Activated T-cell treated with anti-CD3 and anti-CD28 coated beads, Interleukin-2, amount 50 U/mL, for 4 hours (primary cell): ENCODE measurements at regions not wholly inside any gene's neighbourhood (a gene's known extent, or its start where the extent isn't known, plus 50 kb on each side); places are given as distances from the start of the nearest gene placed in this dataset.
A peak's percentile ranks its signal among the peaks of the same experiment; 100 is the strongest.

Experiments
- ATAC-seq, 2 donors: fragments of 200-7000 bp; cut with Tn5 transposase; one replicate each; pipeline ENCODE4 v1.10.0; 2021
- DNase-seq: peaks from one replicate; pipeline ENCODE4 v3.0.0-alpha.2; 2020
- H3K27me3 Mint-ChIP-seq: one replicate; pipeline ENCODE4 v1.8.0; 2021; ENCODE audit warnings: low read depth, mixed read lengths
- H3K36me3 Mint-ChIP-seq: one replicate; pipeline ENCODE4 v1.8.0; 2022; ENCODE audit warnings: mixed read lengths; ENCODE audit not compliant: insufficient read depth
- H3K4me1 Mint-ChIP-seq: one replicate; pipeline ENCODE4 v1.8.0; 2021; ENCODE audit warnings: low read depth, mixed read lengths
- H3K4me3 Mint-ChIP-seq: one replicate; pipeline ENCODE4 v1.8.0; 2021; ENCODE audit warnings: mild to moderate bottlenecking, moderate library complexity, mixed read lengths
- H3K9me3 Mint-ChIP-seq: one replicate; pipeline ENCODE4 v1.8.0; 2021; ENCODE audit warnings: mixed read lengths

DNA sequence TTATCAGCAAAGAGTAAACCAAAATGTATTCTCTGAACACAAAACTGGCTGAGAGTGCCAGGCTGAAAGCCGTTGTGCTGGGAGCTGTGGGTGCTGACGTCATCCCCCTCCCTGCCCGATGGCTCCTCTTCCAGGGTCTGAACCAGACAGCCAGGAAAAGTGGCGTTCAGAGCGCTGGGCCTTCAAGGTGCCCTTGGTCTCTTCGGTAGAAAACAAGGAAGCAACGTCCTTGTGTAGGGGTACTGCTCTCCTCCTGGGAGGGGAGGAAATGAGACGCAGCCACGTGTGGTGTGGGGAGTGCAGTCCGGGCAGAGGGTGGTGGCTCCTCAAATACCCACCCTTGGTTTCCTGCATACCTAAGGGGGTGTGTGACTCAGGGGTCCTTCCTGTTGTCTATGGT is 394.7 kb downstream of the SEC14L1 start:
- Mint-ChIP-seq H3K27me3 (peaks cover 9% of the 10 kb centered on the region), H3K4me3 (no peak overlapping the region), H3K36me3 (no peaks in the 10 kb centered on the region), H3K4me1 (peaks cover 6% of the 10 kb centered on the region), H3K9me3 (peaks cover 5% of the 10 kb centered on the region)
- DNase-seq (no peak), ATAC-seq (peak in 1 of 2 donors; percentile 38)

DNA sequence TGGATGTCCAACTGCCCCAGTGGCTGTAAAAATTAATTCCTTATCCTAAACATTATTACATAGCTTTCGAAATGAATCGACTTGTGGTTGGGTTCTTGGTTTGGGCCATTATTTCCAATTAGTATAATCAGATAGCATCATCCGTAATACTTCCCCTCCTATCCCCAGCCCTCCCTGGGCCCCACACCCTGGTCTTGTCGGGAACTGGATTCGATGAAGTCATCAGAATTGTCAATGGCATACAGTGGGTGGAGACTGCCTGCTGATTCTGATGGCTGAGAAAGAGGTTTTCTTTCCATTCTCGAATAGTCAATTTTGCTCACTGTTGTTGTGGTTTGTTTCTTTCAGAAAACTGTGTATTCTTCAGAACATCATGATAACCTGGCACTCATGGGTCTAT is 395.1 kb downstream of the SEC14L1 start:
- Mint-ChIP-seq H3K27me3 (peaks cover 6% of the 10 kb centered on the region), H3K9me3 (peaks cover 5% of the 10 kb centered on the region), H3K36me3 (no peaks in the 10 kb centered on the region), H3K4me3 (no peak overlapping the region), H3K4me1 (peaks cover 6% of the 10 kb centered on the region)
- ATAC-seq (no peak), DNase-seq (no peak)

DNA sequence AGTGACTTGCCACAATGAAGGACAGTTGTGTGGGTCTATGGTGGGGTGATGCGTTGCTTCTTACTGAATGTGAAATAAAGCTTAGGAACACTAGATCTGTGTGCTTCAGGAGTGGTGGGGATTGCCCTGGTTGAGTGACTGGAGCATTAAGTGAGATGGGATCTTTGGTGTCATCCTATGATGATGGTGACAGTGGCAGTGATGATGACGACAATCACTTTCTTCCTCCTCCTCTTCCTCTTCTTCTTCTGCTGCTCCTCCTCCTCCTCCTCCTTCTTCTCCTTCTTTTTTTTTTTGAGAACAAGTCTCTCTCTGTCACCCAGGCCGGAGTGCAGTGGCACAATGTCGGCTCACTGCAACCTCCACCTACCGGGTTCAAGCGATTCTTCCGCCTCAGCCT is 396.8 kb downstream of the SEC14L1 start:
- Mint-ChIP-seq H3K4me3 (no peak overlapping the region), H3K27me3 (peaks cover 9% of the 10 kb centered on the region)
- no peak for ATAC-seq

DNA sequence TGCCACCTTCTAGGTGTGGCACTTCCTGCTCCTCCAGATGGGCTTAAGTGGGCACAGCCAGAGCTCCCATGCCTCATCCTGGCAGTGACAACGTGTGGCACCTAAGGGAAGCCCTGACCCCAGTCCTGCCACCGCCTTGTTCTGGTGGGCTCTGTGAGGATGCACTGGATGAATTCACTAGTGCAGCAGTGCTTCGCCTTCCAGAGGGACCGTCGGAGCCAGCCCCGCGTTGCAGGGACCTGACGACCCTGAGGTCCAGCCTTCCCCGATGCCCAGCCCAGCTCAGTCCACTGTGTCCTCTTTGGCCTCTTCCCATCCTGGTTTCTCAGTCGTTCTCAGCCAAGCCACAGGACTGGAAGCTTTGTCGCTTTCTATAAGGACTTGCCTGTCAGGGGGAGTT is 399.8 kb downstream of the SEC14L1 start:
- ATAC-seq (no peak), DNase-seq (no peak)
- H3K4me1 Mint-ChIP-seq, result peaks cover 4% of the 10 kb centered on the region
- H3K9me3 Mint-ChIP-seq, result no peaks in the 10 kb centered on the region
- no peaks in the 10 kb centered on the region for H3K36me3 Mint-ChIP-seq
- H3K4me3 Mint-ChIP-seq, result no peak overlapping the region
- H3K27me3 Mint-ChIP-seq, result peaks cover 9% of the 10 kb centered on the region

More for the DNA sequence above, 396.8 kb downstream of the SEC14L1 start:
- Mint-ChIP-seq H3K9me3 (peaks cover 5% of the 10 kb centered on the region), H3K4me1 (peaks cover 6% of the 10 kb centered on the region), H3K36me3 (no peaks in the 10 kb centered on the region)
- no peak for DNase-seq

DNA sequence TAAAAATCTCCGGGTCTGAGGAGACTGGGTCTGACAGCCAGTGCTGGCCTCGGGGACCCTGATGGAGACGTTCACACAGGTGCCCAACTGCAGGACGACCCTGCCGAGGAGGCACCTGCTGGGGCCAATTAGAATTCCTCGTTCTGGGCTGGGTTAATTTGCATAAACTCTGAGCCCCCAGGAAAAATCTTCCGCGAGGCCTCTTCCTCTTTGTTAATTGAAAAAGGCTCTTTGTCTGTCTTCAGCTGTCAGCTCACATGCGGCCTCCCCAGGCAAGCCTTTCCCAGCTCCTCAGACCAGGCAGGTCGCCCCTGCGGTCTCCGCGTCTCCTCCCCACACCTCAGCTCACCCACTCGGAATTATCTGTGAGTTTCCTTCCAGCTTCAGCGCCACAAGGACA is 400.2 kb downstream of the SEC14L1 start:
- Mint-ChIP-seq H3K4me1 (peaks cover 2% of the 10 kb centered on the region), H3K27me3 (peaks cover 9% of the 10 kb centered on the region), H3K36me3 (no peaks in the 10 kb centered on the region), H3K4me3 (no peak overlapping the region), H3K9me3 (no peaks in the 10 kb centered on the region)
- DNase-seq (no peak), ATAC-seq (no peak)

DNA sequence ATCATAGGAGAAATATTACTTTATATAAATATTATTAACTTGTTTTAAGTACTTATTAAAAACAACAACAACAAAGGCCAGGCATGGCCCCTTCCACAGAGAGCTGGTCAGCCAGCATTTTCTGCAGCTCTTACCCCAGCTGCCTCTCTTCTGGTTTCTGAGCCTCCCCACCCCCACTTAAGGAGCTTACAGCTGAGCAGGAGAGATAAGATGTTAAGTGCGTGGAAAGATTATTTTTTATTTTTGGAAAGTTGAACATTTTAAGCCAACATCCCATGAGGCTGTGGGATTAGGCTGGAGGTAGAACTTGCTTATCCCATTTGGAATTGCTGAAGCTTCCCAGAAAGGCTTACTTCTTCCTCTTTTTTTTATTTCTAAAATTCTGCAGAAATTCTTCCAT is 401.2 kb downstream of the SEC14L1 start:
- no peak for DNase-seq
- no peaks in the 10 kb centered on the region for H3K36me3 Mint-ChIP-seq

DNA sequence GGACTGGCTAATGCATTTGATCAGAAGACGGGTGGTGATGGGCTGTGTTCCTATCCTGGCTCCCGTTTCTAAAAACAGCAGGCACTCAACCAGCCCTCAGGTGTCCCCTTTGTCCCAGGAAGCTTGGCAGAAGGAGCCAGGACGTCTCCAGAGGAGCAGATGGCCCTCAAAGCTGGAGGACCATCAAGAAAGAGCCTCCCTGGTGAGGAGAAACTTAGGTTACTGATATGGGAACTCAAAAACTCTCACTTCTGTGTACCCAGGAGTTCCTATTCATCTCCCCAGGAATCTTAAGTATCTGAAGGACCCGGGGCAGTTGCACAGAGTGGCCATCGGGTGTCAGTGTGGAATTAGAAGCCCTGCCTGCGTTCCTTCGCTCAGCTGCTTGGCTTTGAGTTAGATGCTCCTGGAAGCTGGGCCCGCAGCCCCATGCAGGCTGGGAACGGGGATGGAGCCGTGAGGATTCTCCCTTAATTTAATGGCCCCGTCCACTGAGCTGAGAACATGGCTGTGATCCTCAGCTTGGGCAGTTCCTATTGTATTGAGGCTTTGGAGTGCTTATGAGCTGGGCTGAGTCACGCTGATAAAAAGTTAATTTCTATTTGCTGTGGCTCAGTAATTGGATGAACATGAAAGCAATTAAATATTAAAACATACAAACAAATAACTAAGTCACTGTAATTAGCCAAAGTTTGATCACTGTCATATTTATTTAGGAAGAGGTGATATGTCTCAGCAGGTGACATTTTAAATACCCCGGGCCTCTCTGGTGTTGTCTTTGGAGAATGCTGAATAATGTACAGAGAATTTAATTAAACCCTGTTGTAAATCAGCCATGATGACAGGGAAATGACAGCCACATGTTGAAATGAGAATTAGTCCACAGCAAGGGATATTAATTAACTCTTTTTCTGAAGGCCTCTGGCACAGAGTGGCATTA is 402.1 kb downstream of the SEC14L1 start:
- DNase-seq, result peak; percentile 43
- no peaks in the 10 kb centered on the region for H3K36me3 Mint-ChIP-seq
- peaks cover 6% of the 10 kb centered on the region for H3K27me3 Mint-ChIP-seq
- no peaks in the 10 kb centered on the region for H3K4me1 Mint-ChIP-seq
- ATAC-seq, result peak; percentile 73 to 87
- H3K4me3 Mint-ChIP-seq, result no peak overlapping the region
- no peaks in the 10 kb centered on the region for H3K9me3 Mint-ChIP-seq

More for the DNA sequence above, 401.2 kb downstream of the SEC14L1 start:
- Mint-ChIP-seq H3K9me3 (no peaks in the 10 kb centered on the region), H3K27me3 (peaks cover 9% of the 10 kb centered on the region), H3K4me1 (no peaks in the 10 kb centered on the region), H3K4me3 (no peak overlapping the region)
- no peak for ATAC-seq

DNA sequence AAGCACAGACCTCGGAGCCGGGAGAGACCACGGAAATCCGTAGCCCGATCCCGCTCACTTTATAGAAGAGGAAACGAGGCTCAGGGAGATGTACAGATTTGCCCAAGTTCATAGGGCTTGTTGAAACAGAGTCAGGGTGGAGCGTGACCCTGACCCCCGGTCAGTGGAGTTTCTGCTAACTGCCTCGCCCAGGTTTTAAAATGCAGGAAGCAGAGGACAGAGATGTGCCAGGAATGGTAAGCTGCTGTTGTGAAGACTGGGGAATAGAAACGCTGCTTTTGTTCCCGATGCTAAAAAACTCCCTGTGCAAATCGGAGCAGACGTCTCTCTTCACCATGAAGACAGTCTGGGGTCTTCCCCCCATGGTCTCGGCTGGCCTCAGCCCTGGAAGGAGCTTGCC is 403.0 kb downstream of the SEC14L1 start:
- H3K27me3 Mint-ChIP-seq, result peaks cover 5% of the 10 kb centered on the region
- no peak for DNase-seq
- H3K9me3 Mint-ChIP-seq, result no peaks in the 10 kb centered on the region
- no peaks in the 10 kb centered on the region for H3K4me1 Mint-ChIP-seq
- no peak overlapping the region for H3K4me3 Mint-ChIP-seq
- no peak for ATAC-seq
- no peaks in the 10 kb centered on the region for H3K36me3 Mint-ChIP-seq

DNA sequence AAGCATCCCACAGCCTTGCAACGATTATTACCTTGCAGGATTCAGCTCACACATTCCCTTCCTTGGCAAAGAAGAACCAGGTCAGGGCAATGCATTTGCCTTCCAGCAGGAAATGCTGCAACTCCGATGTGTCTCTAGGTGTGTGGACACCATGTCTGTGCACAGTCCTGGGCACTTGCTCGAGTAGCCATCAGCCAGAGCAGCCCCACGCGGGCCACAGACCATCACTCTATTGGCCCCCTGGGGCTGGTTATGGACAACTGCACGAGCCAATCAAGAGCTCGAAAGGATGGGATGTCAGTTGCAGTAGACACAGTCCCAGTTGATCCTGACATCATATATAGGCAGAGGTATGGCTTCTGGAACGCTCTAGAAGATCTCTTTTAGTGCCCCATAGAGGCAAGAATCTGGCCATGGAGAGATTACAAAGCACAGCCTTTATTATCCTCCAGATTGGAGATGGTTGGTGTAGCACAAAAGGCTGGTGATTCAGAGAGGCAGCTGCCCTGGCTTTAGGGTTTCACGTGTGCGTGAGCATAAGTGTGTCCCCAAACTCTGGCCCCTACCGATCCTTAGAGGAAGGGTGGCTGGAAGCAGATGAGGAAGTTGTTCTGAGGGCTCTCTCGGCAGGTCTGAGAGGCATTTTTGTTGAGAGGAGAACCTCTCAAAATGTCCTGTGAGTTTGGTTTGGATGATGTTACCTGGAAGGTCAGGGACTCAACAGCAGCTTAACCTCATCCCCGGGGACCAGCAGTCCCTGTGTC is 403.8 kb downstream of the SEC14L1 start:
- no peaks in the 10 kb centered on the region for H3K4me1 Mint-ChIP-seq
- DNase-seq (no peak), ATAC-seq (no peak)
- H3K9me3 Mint-ChIP-seq, result no peaks in the 10 kb centered on the region
- peaks cover 5% of the 10 kb centered on the region for H3K27me3 Mint-ChIP-seq
- H3K36me3 Mint-ChIP-seq, result no peaks in the 10 kb centered on the region
- no peak overlapping the region for H3K4me3 Mint-ChIP-seq

DNA sequence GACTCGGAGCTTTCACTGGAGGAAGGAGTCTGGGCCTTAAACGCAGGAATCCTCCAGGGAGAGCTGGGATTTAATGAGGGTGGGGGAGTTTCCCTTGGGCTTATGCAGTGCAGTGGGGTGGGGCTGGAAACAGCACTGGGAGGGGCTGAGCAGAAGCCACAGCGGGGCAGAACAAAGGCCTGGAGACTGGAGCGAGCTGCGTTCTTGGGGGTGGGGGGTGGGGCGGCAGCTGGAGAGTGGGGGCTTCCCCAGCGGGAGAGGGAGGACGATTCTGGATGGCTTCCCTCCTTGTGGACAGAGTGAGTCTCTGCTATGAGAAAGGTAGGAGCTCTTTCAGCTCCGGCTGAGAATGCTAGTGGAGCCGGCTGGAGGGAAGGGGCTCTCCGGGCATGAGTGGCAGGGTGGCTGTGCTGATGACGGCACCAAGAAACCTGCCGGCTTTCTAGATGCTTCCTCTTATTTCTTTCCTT is 406.0 kb downstream of the SEC14L1 start:
- H3K27me3 Mint-ChIP-seq, result no peaks in the 10 kb centered on the region
- H3K4me1 Mint-ChIP-seq, result no peaks in the 10 kb centered on the region
- no peaks in the 10 kb centered on the region for H3K36me3 Mint-ChIP-seq
- DNase-seq, result no peak
- H3K4me3 Mint-ChIP-seq, result no peak overlapping the region
- no peak for ATAC-seq
- H3K9me3 Mint-ChIP-seq, result no peaks in the 10 kb centered on the region

DNA sequence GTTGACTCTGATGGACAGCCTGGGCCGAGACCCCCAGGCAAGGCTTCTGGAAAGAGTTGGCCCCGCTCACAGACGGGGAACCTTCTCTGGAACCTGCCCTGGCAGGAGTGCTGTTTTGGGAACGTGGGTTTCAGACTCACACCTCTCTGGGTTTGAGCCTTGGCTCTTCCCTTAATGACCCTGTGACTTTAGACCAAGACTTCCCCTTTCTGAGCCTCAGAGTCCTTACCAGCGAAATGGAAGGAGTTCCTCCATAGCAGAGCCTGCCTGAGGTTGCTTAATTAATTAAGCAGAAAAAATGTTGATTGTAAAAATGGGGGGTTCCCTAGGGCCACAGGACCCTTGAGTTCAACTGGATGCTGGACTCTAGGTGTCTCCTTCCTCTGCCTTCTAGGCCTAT is 408.2 kb downstream of the SEC14L1 start:
- Mint-ChIP-seq H3K36me3 (no peaks in the 10 kb centered on the region), H3K9me3 (no peaks in the 10 kb centered on the region), H3K4me3 (no peak overlapping the region), H3K27me3 (no peaks in the 10 kb centered on the region), H3K4me1 (no peaks in the 10 kb centered on the region)
- DNase-seq (no peak), ATAC-seq (no peak)

DNA sequence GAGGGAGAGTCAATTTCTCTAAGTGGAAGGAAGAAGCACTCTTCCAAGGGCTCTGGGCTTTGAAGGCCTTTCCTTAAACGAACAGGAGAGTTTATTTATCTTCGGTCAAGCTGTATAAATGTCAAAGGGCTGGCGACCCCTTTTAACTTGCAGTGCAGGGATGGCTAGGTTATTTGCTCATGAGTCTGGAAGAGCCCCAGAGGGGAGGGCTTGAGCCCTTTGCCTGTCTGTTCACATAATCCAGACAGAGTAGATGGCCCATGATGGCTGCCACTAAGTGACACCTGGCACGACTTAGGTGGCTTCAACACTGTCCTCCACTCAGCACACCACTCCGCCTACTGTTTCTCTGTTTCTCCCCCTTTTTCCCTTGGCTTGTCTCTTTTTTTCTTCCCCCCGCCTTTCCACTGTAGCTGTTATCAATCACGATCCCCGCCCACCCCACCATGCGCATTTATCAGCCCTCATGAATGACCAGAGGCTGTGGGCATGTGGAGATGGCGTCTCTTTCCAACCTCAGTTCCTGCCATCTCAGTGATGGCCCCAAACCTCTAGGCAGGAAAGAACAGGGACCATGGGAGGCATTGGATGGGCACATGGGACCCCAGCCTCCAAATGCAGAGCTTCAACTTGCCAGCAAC is 408.7 kb upstream of the TNRC6C start:
- H3K9me3 Mint-ChIP-seq, result no peaks in the 10 kb centered on the region
- ATAC-seq, result no peak

DNA sequence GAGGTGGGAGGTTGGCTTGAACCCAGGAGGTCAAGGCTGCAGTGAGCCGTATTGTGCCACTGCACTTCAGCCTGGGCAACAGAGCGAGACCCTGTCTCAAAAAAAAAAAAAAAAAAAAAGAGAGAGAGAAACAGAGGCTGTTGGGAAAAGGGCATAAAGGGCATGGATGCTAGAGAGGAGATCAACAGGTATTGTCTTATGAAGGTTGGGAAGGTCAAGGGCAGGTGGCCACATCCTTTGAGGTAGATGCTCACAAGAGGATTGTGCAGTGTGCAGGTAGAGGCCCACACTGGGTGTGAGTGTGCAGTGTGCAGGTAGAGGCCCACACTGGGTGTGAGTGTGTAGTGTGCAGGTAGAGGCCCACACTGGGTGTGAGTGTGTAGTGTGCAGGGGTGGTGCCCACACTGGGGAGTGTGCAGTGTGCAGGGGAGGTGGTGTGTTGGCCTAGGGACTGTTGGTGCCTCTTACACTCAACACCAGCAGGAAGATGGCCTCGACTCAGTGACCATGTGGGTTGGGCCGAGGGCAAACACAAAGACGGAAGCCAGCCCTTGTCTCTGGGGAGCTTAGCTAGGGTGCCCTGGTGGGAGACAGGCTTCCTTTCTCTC is 404.9 kb upstream of the TNRC6C start:
- no peaks in the 10 kb centered on the region for H3K36me3 Mint-ChIP-seq
- H3K27me3 Mint-ChIP-seq, result peaks cover 7% of the 10 kb centered on the region
- no peak for DNase-seq
- no peaks in the 10 kb centered on the region for H3K9me3 Mint-ChIP-seq
- no peaks in the 10 kb centered on the region for H3K4me1 Mint-ChIP-seq
- no peak overlapping the region for H3K4me3 Mint-ChIP-seq
- no peak for ATAC-seq

More for the DNA sequence above, 408.7 kb upstream of the TNRC6C start:
- no peak overlapping the region for H3K4me3 Mint-ChIP-seq
- DNase-seq, result no peak
- H3K27me3 Mint-ChIP-seq, result no peaks in the 10 kb centered on the region
- H3K4me1 Mint-ChIP-seq, result no peaks in the 10 kb centered on the region
- no peaks in the 10 kb centered on the region for H3K36me3 Mint-ChIP-seq

DNA sequence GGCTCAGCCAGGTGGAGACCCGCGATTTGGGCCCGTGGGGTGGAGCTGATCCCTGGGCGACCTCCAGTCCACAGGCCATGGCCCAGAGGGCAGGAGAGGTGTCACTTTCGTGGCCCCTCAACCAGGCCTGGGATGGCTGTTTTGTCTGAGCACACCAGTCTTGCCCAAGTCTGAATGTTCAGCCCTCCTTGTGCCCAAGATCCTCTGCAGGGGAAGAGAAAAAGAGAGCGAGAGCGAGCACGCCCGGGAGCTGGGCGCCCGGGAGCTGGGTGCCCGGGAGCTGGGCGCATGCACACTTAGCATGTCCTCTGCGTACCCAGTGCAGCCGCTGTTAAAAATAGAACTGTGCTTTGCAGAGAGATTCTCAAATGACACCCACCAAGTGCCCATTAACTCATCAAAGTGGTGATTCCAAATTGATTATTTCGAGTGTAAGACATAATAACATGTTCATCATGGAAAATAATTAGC is 403.3 kb upstream of the TNRC6C start:
- Mint-ChIP-seq H3K9me3 (no peaks in the 10 kb centered on the region), H3K27me3 (peaks cover 11% of the 10 kb centered on the region), H3K4me3 (no peak overlapping the region), H3K4me1 (no peaks in the 10 kb centered on the region), H3K36me3 (no peaks in the 10 kb centered on the region)
- no peak for ATAC-seq
- no peak for DNase-seq
